Karpas-422 (cell line): ENCODE measurements at regions not wholly inside any gene's neighbourhood (a gene's known extent, or its start where the extent isn't known, plus 50 kb on each side); places are given as distances from the start of the nearest gene placed in this dataset.
A peak's percentile ranks its signal among the peaks of the same experiment; 100 is the strongest.

ENCODE experiments used
- DNase-seq: peaks from one replicate; pipeline ENCODE4 v3.0.0-alpha.2; 2015
- H2AFZ ChIP-seq: fragments of 200-600 bp; sonication (generic); 2 replicates; pipeline ENCODE4 v1.6.1; 2014; ENCODE audit warnings: antibody characterized with exemption, low read length, mixed read lengths
- H3K27ac ChIP-seq: fragments of 200-600 bp; sonication (generic); 2 replicates; pipeline ENCODE4 v1.5.1; 2014; ENCODE audit warnings: mild to moderate bottlenecking, low read length, moderate library complexity
- H3K27me3 ChIP-seq: fragments of 200-600 bp; sonication (generic); 2 replicates; pipeline ENCODE4 v1.6.1; 2014; ENCODE audit warnings: low read length, mixed read lengths
- H3K36me3 ChIP-seq: fragments of 200-600 bp; sonication (generic); 2 replicates; pipeline ENCODE4 v1.6.1; 2014; ENCODE audit warnings: low read length, mixed read lengths; ENCODE audit not compliant: insufficient read depth
- H3K4me1 ChIP-seq: fragments of 200-600 bp; sonication (generic); 2 replicates; pipeline ENCODE4 v1.6.1; 2014; ENCODE audit warnings: mild to moderate bottlenecking, low read length, mixed read lengths
- H3K4me2 ChIP-seq: fragments of 200-600 bp; sonication (generic); 2 replicates; pipeline ENCODE4 v1.6.1; 2014; ENCODE audit warnings: low read length, low read depth, mild to moderate bottlenecking; ENCODE audit not compliant: poor library complexity, severe bottlenecking
- H3K4me3 ChIP-seq: fragments of 200-600 bp; sonication (generic); 2 replicates; pipeline ENCODE4 v1.5.1; 2014; ENCODE audit warnings: mild to moderate bottlenecking, antibody characterized with exemption, low read length, mixed read lengths
- H3K79me2 ChIP-seq: fragments of 200-600 bp; sonication (generic); 2 replicates; pipeline ENCODE4 v1.6.1; 2014; ENCODE audit warnings: mild to moderate bottlenecking, low read length, mixed read lengths
- H3K9ac ChIP-seq: fragments of 200-600 bp; sonication (generic); 2 replicates; pipeline ENCODE4 v1.6.0; 2014; ENCODE audit warnings: low read length
- H3K9me2 ChIP-seq: fragments of 200-600 bp; sonication (generic), shearing (Covaris generic); replicated peaks from 2 replicates; pipeline ENCODE4 v1.6.0; 2014; ENCODE audit warnings: mild to moderate bottlenecking, low read length, moderate library complexity; ENCODE audit not compliant: insufficient read depth
- H3K9me3 ChIP-seq: fragments of 300-700, 200-600 bp; sonication (generic); 2 replicates; pipeline ENCODE4 v1.6.1; 2014; ENCODE audit warnings: low read length, mixed read lengths
- H4K20me1 ChIP-seq: fragments of 200-600 bp; sonication (generic); 2 replicates; pipeline ENCODE4 v1.6.1; 2014; ENCODE audit warnings: mild to moderate bottlenecking, antibody characterized with exemption, low read length, low read depth; ENCODE audit not compliant: insufficient read depth

DNA sequence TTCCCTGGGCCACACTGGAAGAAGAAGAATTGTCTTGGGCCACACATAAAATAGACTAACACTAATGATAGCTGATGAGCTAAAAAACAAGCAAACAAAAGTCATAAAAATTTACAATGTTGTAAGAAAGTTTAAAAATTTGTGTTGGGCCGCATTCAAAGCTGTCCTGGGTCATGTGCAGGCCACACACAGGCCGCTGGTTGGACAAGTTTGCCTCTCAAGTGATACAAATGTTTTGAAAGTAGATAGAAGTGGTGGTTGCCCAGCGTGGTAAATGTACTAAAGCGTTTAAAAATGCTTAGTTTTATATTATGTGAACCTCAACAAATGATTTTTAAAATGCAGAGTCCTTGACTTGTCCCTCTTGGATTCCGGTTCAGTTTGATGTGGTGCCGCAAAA lies 94.9 kb upstream of the TBCA start:
- H3K27me3 ChIP-seq, result no peaks in the 10 kb centered on the region
- H3K4me2 ChIP-seq, result no peak overlapping the region
- no peak overlapping the region for H3K27ac ChIP-seq
- H2AFZ ChIP-seq, result no peak overlapping the region
- DNase-seq, result no peak
- no peaks in the 10 kb centered on the region for H3K79me2 ChIP-seq
- H3K9me3 ChIP-seq, result no peaks in the 10 kb centered on the region
- no peaks in the 10 kb centered on the region for H3K9me2 ChIP-seq
- no peak overlapping the region for H3K9ac ChIP-seq
- no peaks in the 10 kb centered on the region for H3K36me3 ChIP-seq
- no peaks in the 10 kb centered on the region for H4K20me1 ChIP-seq
- no peak overlapping the region for H3K4me3 ChIP-seq
- H3K4me1 ChIP-seq, result no peaks in the 10 kb centered on the region

DNA sequence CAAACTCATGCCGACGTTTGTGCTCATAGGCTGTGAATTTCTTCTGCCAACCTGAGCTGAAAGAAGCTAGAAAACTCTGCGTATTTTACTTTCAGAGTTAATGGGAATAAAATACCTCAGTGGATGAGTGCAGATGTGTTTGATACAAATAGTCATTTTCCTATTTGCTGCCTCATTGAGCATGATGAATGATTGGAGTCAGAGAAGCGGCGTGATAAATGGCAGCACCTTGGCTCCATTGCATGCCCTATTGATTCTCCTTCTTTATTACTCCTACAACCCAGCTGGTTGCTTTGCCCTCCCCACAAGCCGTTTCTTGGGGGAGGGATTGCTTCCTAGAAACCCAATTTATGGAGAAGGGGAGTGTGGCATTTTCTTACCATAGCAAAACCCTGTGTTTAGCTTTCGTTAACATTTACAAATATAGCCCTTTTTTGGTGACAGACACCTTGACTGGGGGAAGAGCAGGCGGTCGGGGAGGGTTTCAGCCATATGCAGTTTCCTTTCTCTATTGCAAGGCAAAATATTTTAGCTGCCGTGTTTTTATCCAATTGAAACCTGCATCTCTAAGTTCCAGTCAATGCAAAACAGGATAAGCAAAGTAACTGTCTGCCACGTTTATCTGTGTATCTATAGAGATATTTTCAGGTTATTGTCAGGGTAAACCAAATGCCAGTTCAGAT lies 93.1 kb upstream of the TBCA start:
- Histone ChIP-seq H3K4me2 (no peak overlapping the region), H3K9ac (no peak overlapping the region), H3K36me3 (no peaks in the 10 kb centered on the region), H3K4me1 (no peaks in the 10 kb centered on the region), H3K4me3 (no peak overlapping the region), H3K9me2 (no peaks in the 10 kb centered on the region), H3K27ac (no peak overlapping the region), H4K20me1 (no peaks in the 10 kb centered on the region), H2AFZ (no peak overlapping the region), H3K9me3 (no peaks in the 10 kb centered on the region), H3K27me3 (no peaks in the 10 kb centered on the region), H3K79me2 (no peaks in the 10 kb centered on the region)
- DNase-seq, result no peak

DNA sequence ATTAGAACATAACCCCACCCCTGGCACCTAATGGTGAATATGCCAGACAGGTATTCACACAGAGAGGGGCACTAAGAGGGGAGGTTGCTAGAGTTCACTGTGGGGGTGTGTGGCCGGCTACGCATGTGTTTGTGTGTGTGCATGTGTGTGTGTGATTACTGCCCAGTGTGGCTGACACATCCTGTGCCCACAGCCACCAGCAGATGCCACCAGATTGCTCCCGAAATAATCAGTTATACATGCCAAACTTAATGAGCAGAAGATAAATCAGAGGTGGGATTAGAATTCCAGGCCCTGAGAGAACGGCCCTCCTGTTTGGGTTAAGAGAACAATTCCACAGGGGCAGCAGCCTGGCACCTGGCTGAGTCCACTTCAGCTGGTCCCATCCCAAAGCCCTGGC lies 91.8 kb upstream of the TBCA start:
- DNase-seq, result no peak
- Histone ChIP-seq H3K27me3 (no peaks in the 10 kb centered on the region), H3K27ac (no peak overlapping the region), H3K9ac (no peak overlapping the region), H2AFZ (no peak overlapping the region), H3K4me1 (no peaks in the 10 kb centered on the region), H4K20me1 (no peaks in the 10 kb centered on the region), H3K9me3 (no peaks in the 10 kb centered on the region), H3K4me3 (no peak overlapping the region), H3K36me3 (no peaks in the 10 kb centered on the region), H3K79me2 (no peaks in the 10 kb centered on the region), H3K9me2 (no peaks in the 10 kb centered on the region), H3K4me2 (no peak overlapping the region)

DNA sequence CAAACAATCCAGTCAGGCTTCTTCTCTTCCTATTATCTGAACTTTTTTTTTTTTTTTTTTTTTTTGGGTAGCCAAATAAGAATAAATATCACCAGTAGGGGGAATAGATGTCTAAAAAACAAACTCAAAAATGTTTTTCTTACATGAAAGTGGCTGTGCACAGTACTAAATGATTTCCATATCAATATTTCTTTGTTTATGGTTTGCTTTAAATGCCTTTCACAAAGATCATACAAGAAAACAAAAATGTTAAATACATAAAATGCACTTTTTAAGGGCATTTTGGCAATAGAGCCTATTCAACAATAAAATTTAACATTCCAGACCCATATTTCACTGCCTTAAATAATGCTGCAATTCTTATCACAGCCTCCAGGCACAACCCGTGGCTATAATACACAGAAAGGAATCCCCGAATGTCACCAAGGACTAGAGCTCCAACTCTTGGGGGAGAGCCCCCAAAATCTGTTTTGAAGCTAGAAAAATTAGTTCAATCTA lies 91.1 kb upstream of the TBCA start:
- H3K9me2 ChIP-seq, result no peaks in the 10 kb centered on the region
- H3K79me2 ChIP-seq, result no peaks in the 10 kb centered on the region
- H3K4me2 ChIP-seq, result no peak overlapping the region
- H3K4me1 ChIP-seq, result no peaks in the 10 kb centered on the region
- H3K9me3 ChIP-seq, result no peaks in the 10 kb centered on the region
- H4K20me1 ChIP-seq, result no peaks in the 10 kb centered on the region
- no peak overlapping the region for H3K27ac ChIP-seq
- no peaks in the 10 kb centered on the region for H3K36me3 ChIP-seq
- H3K4me3 ChIP-seq, result no peak overlapping the region
- no peak overlapping the region for H3K9ac ChIP-seq
- H3K27me3 ChIP-seq, result no peaks in the 10 kb centered on the region
- peak; percentile 45 for DNase-seq
- H2AFZ ChIP-seq, result no peak overlapping the region

DNA sequence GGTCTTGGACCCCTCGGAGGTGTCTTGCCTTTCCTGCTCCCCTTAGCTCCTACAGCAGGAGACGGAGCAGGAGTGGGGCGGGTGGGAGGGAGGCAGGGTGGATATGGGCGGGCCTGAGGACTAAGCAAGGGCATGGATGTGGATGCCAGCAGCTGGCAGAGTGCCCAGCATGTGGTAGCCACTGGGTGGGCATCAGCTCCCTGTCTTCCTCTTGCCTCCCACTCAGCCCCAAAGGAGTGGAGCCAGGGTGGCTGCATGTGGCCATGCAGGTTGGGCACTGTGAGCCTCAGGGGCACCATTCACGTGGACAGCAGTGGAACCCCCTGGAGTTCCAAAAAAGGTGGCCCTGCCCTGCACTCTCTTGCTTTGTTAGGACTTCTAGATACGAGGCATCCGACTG lies 90.1 kb upstream of the TBCA start:
- no peak for DNase-seq
- H3K36me3 ChIP-seq, result no peaks in the 10 kb centered on the region
- H3K27me3 ChIP-seq, result no peaks in the 10 kb centered on the region
- no peaks in the 10 kb centered on the region for H3K4me1 ChIP-seq
- no peak overlapping the region for H3K9ac ChIP-seq
- no peaks in the 10 kb centered on the region for H3K9me3 ChIP-seq
- no peaks in the 10 kb centered on the region for H4K20me1 ChIP-seq
- H3K27ac ChIP-seq, result no peak overlapping the region
- no peak overlapping the region for H3K4me3 ChIP-seq
- no peak overlapping the region for H3K4me2 ChIP-seq
- no peaks in the 10 kb centered on the region for H3K9me2 ChIP-seq
- H3K79me2 ChIP-seq, result no peaks in the 10 kb centered on the region
- H2AFZ ChIP-seq, result no peak overlapping the region

DNA sequence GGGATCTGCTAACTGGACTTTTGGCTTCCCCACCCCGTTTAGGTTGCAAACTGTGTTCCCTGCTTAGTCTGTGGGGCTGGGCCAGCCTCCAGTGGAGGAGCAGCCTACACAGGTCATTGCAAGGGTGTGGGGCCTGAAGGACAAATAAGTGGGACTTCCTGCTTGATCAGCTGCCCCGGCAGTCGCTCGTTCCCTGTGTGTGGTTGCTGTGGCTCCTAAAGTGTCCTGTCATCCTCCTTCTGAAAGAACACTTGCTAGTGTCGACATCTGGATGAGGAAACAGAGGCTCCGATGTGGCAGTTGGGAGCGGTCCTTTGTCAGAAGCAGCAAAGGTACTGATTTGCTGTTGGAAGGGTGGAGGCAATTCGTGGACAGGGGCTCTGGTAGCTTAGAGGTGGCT lies 88.9 kb upstream of the TBCA start:
- no peaks in the 10 kb centered on the region for H3K4me1 ChIP-seq
- no peak overlapping the region for H2AFZ ChIP-seq
- H3K9me3 ChIP-seq, result no peaks in the 10 kb centered on the region
- no peak overlapping the region for H3K27ac ChIP-seq
- no peak overlapping the region for H3K4me3 ChIP-seq
- no peak overlapping the region for H3K9ac ChIP-seq
- no peaks in the 10 kb centered on the region for H3K9me2 ChIP-seq
- no peak overlapping the region for H3K4me2 ChIP-seq
- no peaks in the 10 kb centered on the region for H3K36me3 ChIP-seq
- H3K27me3 ChIP-seq, result no peaks in the 10 kb centered on the region
- H3K79me2 ChIP-seq, result no peaks in the 10 kb centered on the region
- DNase-seq, result no peak
- H4K20me1 ChIP-seq, result no peaks in the 10 kb centered on the region

DNA sequence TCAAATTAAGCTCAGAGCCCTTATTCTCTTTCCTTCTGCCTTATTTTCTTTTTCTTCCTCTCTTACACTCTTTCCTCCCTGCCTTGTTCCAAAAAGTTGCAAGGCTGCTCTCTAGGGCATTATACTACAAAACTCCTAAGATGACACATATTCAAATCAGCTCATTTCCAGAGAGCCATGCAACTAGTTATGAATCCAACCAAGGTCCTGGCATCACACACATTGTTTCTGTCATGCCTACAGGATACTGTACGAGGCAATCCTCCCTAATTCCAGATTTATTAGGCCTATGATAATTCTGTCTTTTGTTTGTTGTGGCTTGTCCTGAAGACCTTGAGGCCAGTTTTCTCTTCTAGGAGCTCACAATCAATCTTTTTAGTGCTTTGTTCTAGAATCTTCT lies 87.0 kb upstream of the TBCA start:
- H2AFZ ChIP-seq, result no peak overlapping the region
- H3K9me3 ChIP-seq, result no peaks in the 10 kb centered on the region
- no peaks in the 10 kb centered on the region for H3K9me2 ChIP-seq
- no peaks in the 10 kb centered on the region for H3K36me3 ChIP-seq
- H3K27me3 ChIP-seq, result no peaks in the 10 kb centered on the region
- H3K4me3 ChIP-seq, result no peak overlapping the region
- no peak overlapping the region for H3K27ac ChIP-seq
- H3K79me2 ChIP-seq, result no peaks in the 10 kb centered on the region
- no peak overlapping the region for H3K9ac ChIP-seq
- no peaks in the 10 kb centered on the region for H3K4me1 ChIP-seq
- no peak for DNase-seq
- no peak overlapping the region for H3K4me2 ChIP-seq
- H4K20me1 ChIP-seq, result no peaks in the 10 kb centered on the region

DNA sequence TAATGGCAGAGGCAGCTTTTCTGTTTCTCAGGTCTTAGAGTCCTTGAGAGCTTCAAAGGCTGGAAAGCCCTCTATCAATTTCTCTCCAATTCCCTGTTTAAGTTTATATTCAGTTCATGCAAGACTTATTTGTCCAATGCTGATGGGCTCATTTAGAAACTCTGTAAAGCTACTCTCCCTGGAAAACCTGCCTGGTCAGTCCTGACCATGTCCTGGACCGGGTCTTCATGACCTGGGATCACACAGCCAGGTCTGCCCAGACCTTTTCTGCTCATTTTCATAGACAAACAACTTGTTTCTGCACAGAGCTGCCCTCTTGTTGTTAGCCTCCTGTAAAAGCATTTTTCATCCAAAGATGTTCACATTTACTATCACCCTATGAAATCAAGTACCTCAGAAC lies 85.4 kb upstream of the TBCA start:
- Histone ChIP-seq H3K9me3 (no peaks in the 10 kb centered on the region), H3K36me3 (no peaks in the 10 kb centered on the region), H3K79me2 (no peaks in the 10 kb centered on the region), H3K27ac (no peak overlapping the region), H3K4me3 (no peak overlapping the region), H2AFZ (no peak overlapping the region), H3K9me2 (no peaks in the 10 kb centered on the region), H3K4me2 (no peak overlapping the region), H3K27me3 (no peaks in the 10 kb centered on the region), H3K4me1 (no peaks in the 10 kb centered on the region), H4K20me1 (no peaks in the 10 kb centered on the region), H3K9ac (no peak overlapping the region)
- DNase-seq, result no peak
